MCF 10A (cell line): ENCODE measurements at regions not wholly inside any gene's neighbourhood (a gene's known extent, or its start where the extent isn't known, plus 50 kb on each side); places are given as distances from the start of the nearest gene placed in this dataset.
A peak's percentile ranks its signal among the peaks of the same experiment; 100 is the strongest.

Experiments
- BruUV-seq: library from RNA; stranded (reverse); fragments of 400-500 nt; replicated peaks from 2 replicates; lab custom pipeline; 2021; lab: Mats Ljungman, UMichigan
- CTCF ChIA-PET: fragments of 300-600 bp; sonication (Branson Sonifier 250); formaldehyde crosslinking; extraction: SDS; loops from one replicate; lab custom pipeline; 2021; ENCODE audit warnings: antibody characterized with exemption, inconsistent platforms; lab: Yijun Ruan, JAX
- POLR2A ChIA-PET: fragments of 300-600, 350-650 bp; sonication (Branson Sonifier 250); formaldehyde crosslinking; extraction: SDS; loops from one replicate; lab custom pipeline; 2020; ENCODE audit warnings: antibody characterized with exemption, inconsistent platforms; lab: Yijun Ruan, JAX
- DNase-seq: peaks from one replicate; pipeline ENCODE4 v3.0.0-alpha.2; 2018; ENCODE audit not compliant: unreplicated experiment
- H3K27ac Mint-ChIP-seq: one replicate; pipeline ENCODE4 v1.8.0; 2022; ENCODE audit warnings: mild to moderate bottlenecking, low read depth, mixed read lengths; ENCODE audit not compliant: unreplicated experiment
- H3K27me3 Mint-ChIP-seq: one replicate; pipeline ENCODE4 v1.8.0; 2022; ENCODE audit warnings: mixed read lengths; ENCODE audit not compliant: insufficient read depth, unreplicated experiment
- H3K36me3 Mint-ChIP-seq: one replicate; pipeline ENCODE4 v1.8.0; 2022; ENCODE audit warnings: mild to moderate bottlenecking, moderate library complexity, mixed read lengths; ENCODE audit not compliant: insufficient read depth, unreplicated experiment
- H3K4me1 Mint-ChIP-seq: one replicate; pipeline ENCODE4 v1.8.0; 2022; ENCODE audit warnings: mixed read lengths; ENCODE audit not compliant: insufficient read depth, unreplicated experiment
- H3K4me3 Mint-ChIP-seq: one replicate; pipeline ENCODE4 v1.8.0; 2022; ENCODE audit warnings: mild to moderate bottlenecking, moderate library complexity, mixed read lengths; ENCODE audit not compliant: unreplicated experiment
- H3K9me3 Mint-ChIP-seq: one replicate; pipeline ENCODE4 v1.8.0; 2022; ENCODE audit warnings: mixed read lengths; ENCODE audit not compliant: unreplicated experiment
- intact Hi-C: fragments of 100-400 bp; cut with micrococcal nuclease; formaldehyde crosslinking; loops from 2 replicates; pipeline ENCODE4 v1.14.1; 2022
- TF ChIP-seq, protein P1 (sequence below): fragments of 200-600 bp; IDR thresholded peaks from one replicate; pipeline ENCODE4 v1.8.0; 2022; ENCODE audit warnings: antibody characterized with exemption, mild to moderate bottlenecking; ENCODE audit not compliant: unreplicated experiment

DNA sequence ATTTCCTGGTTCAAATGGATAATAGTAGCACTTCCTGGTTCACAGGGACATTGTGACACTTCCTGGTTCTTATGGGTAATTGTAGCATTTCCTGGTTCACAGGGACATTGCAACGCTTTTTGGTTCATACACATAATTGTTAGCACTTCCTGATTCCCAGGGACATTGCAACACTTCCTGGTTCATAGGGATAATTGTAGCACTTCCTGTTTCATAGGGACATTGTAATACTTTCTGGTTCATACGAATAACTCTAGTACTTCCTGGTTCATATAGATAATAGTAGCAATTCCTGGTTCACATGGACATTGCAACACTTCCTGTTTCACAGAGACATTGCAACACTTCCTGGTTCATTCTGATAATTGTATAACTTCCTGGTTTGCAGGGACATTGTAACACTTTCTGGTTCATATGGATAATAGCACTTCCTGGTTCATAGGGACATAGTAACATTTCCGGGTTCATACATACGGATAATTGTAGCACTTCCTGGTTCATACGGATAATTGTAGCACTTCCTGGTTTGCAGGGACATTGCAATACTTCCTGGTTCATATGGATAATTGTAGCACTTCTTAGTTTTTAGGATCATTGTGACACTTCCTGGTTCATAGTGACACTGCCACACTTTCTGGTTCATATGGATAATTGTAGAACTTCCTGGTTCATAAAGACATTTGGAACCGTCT lies 61.6 kb upstream of the CD99 start:
- TF ChIP-seq, protein P1, sequence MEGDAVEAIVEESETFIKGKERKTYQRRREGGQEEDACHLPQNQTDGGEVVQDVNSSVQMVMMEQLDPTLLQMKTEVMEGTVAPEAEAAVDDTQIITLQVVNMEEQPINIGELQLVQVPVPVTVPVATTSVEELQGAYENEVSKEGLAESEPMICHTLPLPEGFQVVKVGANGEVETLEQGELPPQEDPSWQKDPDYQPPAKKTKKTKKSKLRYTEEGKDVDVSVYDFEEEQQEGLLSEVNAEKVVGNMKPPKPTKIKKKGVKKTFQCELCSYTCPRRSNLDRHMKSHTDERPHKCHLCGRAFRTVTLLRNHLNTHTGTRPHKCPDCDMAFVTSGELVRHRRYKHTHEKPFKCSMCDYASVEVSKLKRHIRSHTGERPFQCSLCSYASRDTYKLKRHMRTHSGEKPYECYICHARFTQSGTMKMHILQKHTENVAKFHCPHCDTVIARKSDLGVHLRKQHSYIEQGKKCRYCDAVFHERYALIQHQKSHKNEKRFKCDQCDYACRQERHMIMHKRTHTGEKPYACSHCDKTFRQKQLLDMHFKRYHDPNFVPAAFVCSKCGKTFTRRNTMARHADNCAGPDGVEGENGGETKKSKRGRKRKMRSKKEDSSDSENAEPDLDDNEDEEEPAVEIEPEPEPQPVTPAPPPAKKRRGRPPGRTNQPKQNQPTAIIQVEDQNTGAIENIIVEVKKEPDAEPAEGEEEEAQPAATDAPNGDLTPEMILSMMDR, result no peak
- Mint-ChIP-seq H3K36me3 (peaks cover 32% of the 10 kb centered on the region), H3K27me3 (no peaks in the 10 kb centered on the region), H3K9me3 (peaks cover 21% of the 10 kb centered on the region), H3K27ac (peak overlapping the region; percentile 95), H3K4me3 (peak overlapping the region; percentile 59), H3K4me1 (no peaks in the 10 kb centered on the region)
- POLR2A ChIA-PET, result no interaction called here
- intact Hi-C loops, result no loop called here
- no TSS peak for BruUV-seq
- CTCF ChIA-PET, result no interaction called here
- peak; percentile 31 for DNase-seq

DNA sequence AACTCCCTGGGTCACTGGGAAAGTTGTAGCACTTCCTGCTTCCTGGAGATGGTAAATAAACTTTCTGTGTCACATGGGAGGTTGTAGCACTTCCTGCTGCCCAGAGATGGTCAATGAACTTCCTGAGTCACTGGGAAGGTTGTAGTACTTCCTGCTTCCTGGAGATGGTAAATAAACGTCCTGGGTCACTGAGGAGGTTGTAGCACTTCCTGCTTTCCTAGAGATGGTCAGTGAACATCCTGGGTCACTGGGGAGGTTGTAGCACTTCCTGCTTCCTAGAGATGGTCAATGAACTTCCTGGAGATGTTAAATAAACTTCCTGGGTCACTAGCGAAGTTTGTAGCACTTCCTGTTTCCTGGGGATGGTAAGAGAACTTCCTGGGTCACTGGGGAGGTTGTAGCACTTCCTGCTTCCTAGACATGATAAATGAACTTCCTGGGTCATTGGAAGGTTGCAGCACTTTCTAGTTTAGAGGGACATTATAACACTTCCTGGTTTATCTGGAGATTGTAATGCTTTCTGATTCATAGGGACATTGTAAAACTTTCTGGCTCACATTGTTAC lies 62.3 kb upstream of the CD99 start:
- ChIA-PET POLR2A (no interaction called here), CTCF (no interaction called here)
- H3K27ac Mint-ChIP-seq, result no peak overlapping the region
- H3K4me3 Mint-ChIP-seq, result no peak overlapping the region
- H3K36me3 Mint-ChIP-seq, result peaks cover 37% of the 10 kb centered on the region
- no peaks in the 10 kb centered on the region for H3K4me1 Mint-ChIP-seq
- no peaks in the 10 kb centered on the region for H3K27me3 Mint-ChIP-seq
- BruUV-seq, result no TSS peak
- intact Hi-C loops, result no loop called here
- H3K9me3 Mint-ChIP-seq, result peaks cover 21% of the 10 kb centered on the region
- DNase-seq, result no peak
- TF ChIP-seq, protein P1, result no peak

DNA sequence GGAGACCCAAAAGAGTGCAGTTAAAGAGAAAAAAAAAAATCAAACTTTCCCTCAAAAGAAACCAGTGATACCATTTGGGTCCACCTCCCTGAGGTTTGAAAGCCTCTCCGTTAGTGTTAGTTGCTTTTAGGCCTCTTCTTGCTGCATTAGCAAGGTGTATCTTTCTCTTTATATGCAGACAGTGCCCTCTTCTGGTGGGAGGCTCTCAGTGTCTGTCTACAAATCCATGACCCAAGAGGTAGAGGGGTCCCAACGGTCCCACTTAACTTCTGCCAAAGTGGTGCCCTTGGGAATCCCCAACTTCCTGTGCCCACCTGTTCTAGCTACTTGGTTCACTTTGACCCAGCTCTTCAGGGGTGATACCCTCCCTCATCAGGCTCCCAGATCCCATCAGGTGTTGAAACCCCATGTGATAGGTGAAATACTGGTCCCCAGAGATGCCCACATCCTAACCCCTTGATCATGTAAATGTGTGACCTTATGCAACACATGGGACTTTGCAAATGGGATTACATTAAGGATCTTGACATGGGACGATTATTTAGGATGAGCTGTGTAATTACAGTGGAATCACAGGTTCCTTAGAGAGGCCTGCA lies 63.7 kb upstream of the CD99 start:
- no peak overlapping the region for H3K4me3 Mint-ChIP-seq
- TF ChIP-seq, protein P1, result peak; percentile 48
- H3K36me3 Mint-ChIP-seq, result peaks cover 48% of the 10 kb centered on the region
- intact Hi-C loops, result no loop called here
- ChIA-PET CTCF (no interaction called here), POLR2A (no interaction called here)
- no peaks in the 10 kb centered on the region for H3K4me1 Mint-ChIP-seq
- BruUV-seq, result no TSS peak
- DNase-seq, result peak; percentile 65
- no peak overlapping the region for H3K27ac Mint-ChIP-seq
- peaks cover 17% of the 10 kb centered on the region for H3K9me3 Mint-ChIP-seq
- no peaks in the 10 kb centered on the region for H3K27me3 Mint-ChIP-seq

DNA sequence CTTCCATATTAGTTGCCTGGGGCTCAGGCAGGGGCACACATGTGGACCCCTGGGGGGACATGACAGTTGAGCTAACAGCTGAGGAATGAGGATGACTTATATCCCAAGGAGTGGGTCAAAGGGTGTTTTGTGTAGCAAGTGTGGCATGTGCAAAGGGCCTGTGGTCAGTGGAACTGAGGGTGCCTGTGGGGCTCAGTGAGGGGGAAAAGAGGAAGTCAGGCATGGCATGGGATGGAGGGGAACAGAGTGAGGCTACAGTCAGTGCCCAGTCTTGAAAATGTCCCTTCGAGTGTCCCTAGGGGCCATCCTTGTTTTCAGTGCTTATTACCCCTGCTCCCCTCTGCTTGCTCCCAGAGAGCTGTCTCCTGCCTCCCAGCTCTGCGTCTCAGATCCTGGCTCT lies 64.3 kb upstream of the CD99 start:
- no TSS peak for BruUV-seq
- no peak for DNase-seq
- no peaks in the 10 kb centered on the region for H3K27me3 Mint-ChIP-seq
- ChIA-PET POLR2A (no interaction called here), CTCF (no interaction called here)
- H3K4me1 Mint-ChIP-seq, result no peaks in the 10 kb centered on the region
- peaks cover 53% of the 10 kb centered on the region for H3K36me3 Mint-ChIP-seq
- no peak overlapping the region for H3K27ac Mint-ChIP-seq
- no peak overlapping the region for H3K4me3 Mint-ChIP-seq
- TF ChIP-seq, protein P1, result no peak
- intact Hi-C loops, result no loop called here
- peaks cover 11% of the 10 kb centered on the region for H3K9me3 Mint-ChIP-seq
